ENCODE measurements at regions not wholly inside any gene's neighbourhood (a gene's known extent, or its start where the extent isn't known, plus 50 kb on each side); places are given as distances from the start of the nearest gene placed in this dataset.

DNA sequence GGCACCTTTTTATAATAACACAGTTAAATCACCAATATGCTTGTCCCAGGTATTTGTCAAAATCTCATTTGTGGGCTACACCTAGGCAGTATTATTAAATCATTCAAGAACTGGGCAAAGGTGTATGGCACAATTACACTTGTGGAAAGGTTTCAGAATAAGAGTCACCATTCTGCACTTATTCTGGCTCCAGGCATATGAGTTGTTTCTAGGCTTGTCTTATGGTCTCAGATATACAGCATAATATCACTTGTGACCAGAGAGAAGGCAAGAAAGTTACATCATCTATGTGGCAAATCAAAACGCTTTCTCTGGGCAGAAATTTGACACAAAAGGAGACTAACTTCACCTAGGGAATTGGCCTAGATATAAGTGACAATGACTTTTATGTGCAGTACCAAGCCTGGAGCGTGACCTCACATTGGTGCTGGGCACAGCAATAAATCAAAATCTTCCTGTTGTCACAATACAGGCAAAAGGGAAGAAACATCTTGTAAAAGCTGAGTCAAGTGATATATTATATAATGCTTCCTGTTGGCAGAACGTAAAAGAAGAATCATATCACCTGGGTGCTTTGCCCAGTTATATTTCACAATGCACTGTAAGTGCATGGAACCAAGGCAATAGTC lies 959.9 kb upstream of the AMELY start:
- TF ChIP-seq CTCF (conservative IDR thresholded peaks at IDR 0.05; ENCODE audit: low read length) (no peak), EZH2phosphoT487 (IDR thresholded peaks at IDR 0.05; ENCODE audit: borderline replicate concordance, low read depth, low read length) (no peak)

Measured in OCI-LY7 (cell line).